CD4-positive, alpha-beta memory T cell (primary cell): ENCODE measurements at regions not wholly inside any gene's neighbourhood (a gene's known extent, or its start where the extent isn't known, plus 50 kb on each side); places are given as distances from the start of the nearest gene placed in this dataset.

ENCODE experiments used
- CTCF ChIA-PET: fragments of 350-600 bp; sonication (Branson Sonifier 250); formaldehyde crosslinking; loops from one replicate; lab custom pipeline; 2021; ENCODE audit warnings: inconsistent platforms; ENCODE audit not compliant: partially characterized antibody; lab: Charles Lee
- POLR2A ChIA-PET: fragments of 350-600 bp; sonication (Branson Sonifier 250); formaldehyde crosslinking; loops from one replicate; lab custom pipeline; 2021; ENCODE audit not compliant: partially characterized antibody; lab: Charles Lee
- DNase-seq, 5 donors: peaks; one replicate each; pipeline versions ENCODE4 v3.0.0 to v3.0.0-alpha.2; 2020 to 2022; ENCODE audit warnings: mixed read lengths in 1 of 5
- H3K27ac ChIP-seq: one replicate; pipeline ENCODE4 v1.7.0; 2013; ENCODE audit warnings: low read depth, low read length
- H3K27me3 ChIP-seq: 2 replicates; pipeline ENCODE4 v1.7.0; 2013; ENCODE audit warnings: mild to moderate bottlenecking, low read length, moderate library complexity; ENCODE audit not compliant: insufficient read depth
- H3K36me3 ChIP-seq: 2 replicates; pipeline ENCODE4 v1.7.0; 2013; ENCODE audit warnings: mild to moderate bottlenecking, low read length, moderate library complexity; ENCODE audit not compliant: insufficient read depth
- H3K4me1 ChIP-seq: 2 replicates; pipeline ENCODE4 v1.7.0; 2013; ENCODE audit warnings: mild to moderate bottlenecking, low read length, moderate library complexity; ENCODE audit not compliant: insufficient read depth
- H3K4me3 ChIP-seq, 2 donors: one replicate each; pipeline ENCODE4 v1.7.0; 2013; ENCODE audit warnings: low read length in 2 of 2, mild to moderate bottlenecking in 1 of 2
- H3K9me3 ChIP-seq, 2 donors: one replicate each; pipeline ENCODE4 v1.7.0; 2013; ENCODE audit warnings: low read length in 2 of 2, control low read depth in 1 of 2; ENCODE audit not compliant: control insufficient read depth in 1 of 2
- H3K27ac Mint-ChIP-seq, 7 donors: one replicate each; pipeline ENCODE4 v1.8.0; 2020 to 2021; ENCODE audit warnings: mixed read lengths in 7 of 7, mild to moderate bottlenecking in 6 of 7, inconsistent platforms in 3 of 7, moderate library complexity in 3 of 7
- H3K27me3 Mint-ChIP-seq, 2 donors: one replicate each; pipeline ENCODE4 v1.8.0; 2020 to 2021; ENCODE audit warnings: mixed read lengths in 2 of 2
- H3K36me3 Mint-ChIP-seq, 2 donors: one replicate each; pipeline ENCODE4 v1.8.0; 2020 to 2021; ENCODE audit warnings: mixed read lengths in 2 of 2, inconsistent platforms in 1 of 2, mild to moderate bottlenecking in 1 of 2
- H3K4me1 Mint-ChIP-seq, 4 donors: one replicate each; pipeline ENCODE4 v1.8.0; 2020 to 2021; ENCODE audit warnings: mixed read lengths in 4 of 4, mild to moderate bottlenecking in 1 of 4
- H3K4me3 Mint-ChIP-seq, 8 donors: one replicate each; pipeline ENCODE4 v1.8.0; 2020 to 2021; ENCODE audit warnings: mixed read lengths in 8 of 8, mild to moderate bottlenecking in 7 of 8, moderate library complexity in 6 of 8, inconsistent platforms in 3 of 8
- H3K9me3 Mint-ChIP-seq, 8 donors: one replicate each; pipeline ENCODE4 v1.8.0; 2020 to 2021; ENCODE audit warnings: mixed read lengths in 8 of 8, mild to moderate bottlenecking in 5 of 8, inconsistent platforms in 3 of 8, moderate library complexity in 1 of 8
- intact Hi-C: fragments of 100-400 bp; cut with micrococcal nuclease; formaldehyde crosslinking; loops from one replicate; pipeline ENCODE4 v1.15.1; 2023

- Histone ChIP-seq H3K27ac (no peak overlapping the region), H3K4me1 (no peaks in the 10 kb centered on the region), H3K27me3 (peaks cover 4% of the 10 kb centered on the region), H3K4me3 (no peak overlapping the region), H3K9me3 (no peaks in the 10 kb centered on the region), H3K36me3 (no peaks in the 10 kb centered on the region)
- Mint-ChIP-seq H3K36me3 (no peaks in the 10 kb centered on the region), H3K27ac (peak overlapping the region in 1 of 7 donors; percentile 18), H3K27me3 (peaks cover 15 to 26% of the 10 kb centered on the region in 2 donors), H3K9me3 (peaks cover 0 to 5% (median 3%) of the 10 kb centered on the region in 8 donors), H3K4me3 (no peak overlapping the region), H3K4me1 (peaks cover 0 to 2% (median 0%) of the 10 kb centered on the region in 4 donors)
- POLR2A ChIA-PET: no interaction called here
- DNase-seq: no peak
- intact Hi-C loops: no loop called here
- CTCF ChIA-PET: no interaction called here
These were observed 56.2 kb upstream of the APC start for GRCh38 chr5:112681481-112681908.

DNA sequence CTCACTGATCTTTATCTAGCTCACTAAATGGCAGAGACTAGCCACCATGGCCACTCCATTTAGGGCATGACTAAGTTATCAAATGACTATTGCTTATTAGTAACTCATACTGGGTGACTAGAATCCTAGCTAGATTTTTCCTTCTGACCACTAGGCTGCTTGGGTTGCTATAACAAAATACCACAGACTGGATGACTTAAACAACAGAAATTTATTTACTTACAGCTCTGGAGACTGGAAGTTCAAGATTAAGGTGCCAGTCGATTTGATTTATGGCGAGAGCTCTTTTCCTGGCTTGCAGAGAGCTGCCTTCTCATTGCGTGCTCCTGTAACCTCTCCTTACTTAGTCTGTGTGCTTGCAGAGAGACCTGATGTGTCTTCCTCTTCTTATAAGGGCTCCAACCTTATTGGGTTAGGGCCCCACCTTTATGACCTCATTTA is 55.0 kb upstream of the APC start:
- intact Hi-C loops: no loop called here
- Histone ChIP-seq H3K4me1 (no peaks in the 10 kb centered on the region), H3K4me3 (no peak overlapping the region), H3K36me3 (no peaks in the 10 kb centered on the region), H3K9me3 (no peaks in the 10 kb centered on the region), H3K27me3 (peaks cover 4% of the 10 kb centered on the region), H3K27ac (no peak overlapping the region)
- DNase-seq: no peak
- Mint-ChIP-seq H3K4me1 (peaks cover 0 to 2% (median 0%) of the 10 kb centered on the region in 4 donors), H3K27ac (no peak overlapping the region), H3K36me3 (no peaks in the 10 kb centered on the region), H3K9me3 (peaks cover 0 to 5% (median 3%) of the 10 kb centered on the region in 8 donors), H3K27me3 (peaks cover 14 to 22% of the 10 kb centered on the region in 2 donors), H3K4me3 (no peak overlapping the region)
- POLR2A ChIA-PET: no interaction called here
- CTCF ChIA-PET: no interaction called here

DNA sequence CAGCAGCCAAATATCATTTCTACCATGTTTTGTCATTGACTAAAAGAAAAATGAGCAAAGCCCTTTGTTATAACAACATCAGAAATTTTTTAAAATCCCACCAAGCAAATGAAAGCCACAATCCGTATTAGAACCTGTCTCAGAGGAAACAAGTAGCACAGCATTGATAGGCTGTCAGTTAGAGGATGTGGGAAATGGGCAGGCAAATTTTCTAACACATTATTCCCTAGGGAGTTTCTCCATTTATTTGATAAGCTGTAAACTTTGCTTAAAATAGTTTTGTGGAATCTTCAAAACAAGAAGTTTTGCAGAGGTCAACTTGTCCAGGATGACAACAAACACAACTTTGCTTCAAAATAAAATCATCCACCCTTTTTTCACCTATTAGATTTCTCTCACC is 53.6 kb upstream of the APC start:
- H3K27me3 ChIP-seq: peaks cover 8% of the 10 kb centered on the region
- Mint-ChIP-seq H3K36me3 (no peaks in the 10 kb centered on the region), H3K27ac (no peak overlapping the region), H3K4me3 (no peak overlapping the region), H3K9me3 (peaks cover 0 to 5% (median 3%) of the 10 kb centered on the region in 8 donors), H3K27me3 (peaks cover 17 to 18% of the 10 kb centered on the region in 2 donors), H3K4me1 (peaks cover 0 to 2% (median 0%) of the 10 kb centered on the region in 4 donors)
- H3K4me1 ChIP-seq: no peaks in the 10 kb centered on the region
- H3K36me3 ChIP-seq: no peaks in the 10 kb centered on the region
- ChIA-PET CTCF (interaction anchor here (1.0 to 1.9 kb wide), 2 partner anchors 9 to 73 kb away, joined by 4 to 6 read pairs; no protein-coding TSS in a partner anchor), POLR2A (no interaction called here)
- no peak for DNase-seq
- intact Hi-C loops: no loop called here
- H3K27ac ChIP-seq: no peak overlapping the region
- no peak overlapping the region for H3K4me3 ChIP-seq
- no peaks in the 10 kb centered on the region for H3K9me3 ChIP-seq

DNA sequence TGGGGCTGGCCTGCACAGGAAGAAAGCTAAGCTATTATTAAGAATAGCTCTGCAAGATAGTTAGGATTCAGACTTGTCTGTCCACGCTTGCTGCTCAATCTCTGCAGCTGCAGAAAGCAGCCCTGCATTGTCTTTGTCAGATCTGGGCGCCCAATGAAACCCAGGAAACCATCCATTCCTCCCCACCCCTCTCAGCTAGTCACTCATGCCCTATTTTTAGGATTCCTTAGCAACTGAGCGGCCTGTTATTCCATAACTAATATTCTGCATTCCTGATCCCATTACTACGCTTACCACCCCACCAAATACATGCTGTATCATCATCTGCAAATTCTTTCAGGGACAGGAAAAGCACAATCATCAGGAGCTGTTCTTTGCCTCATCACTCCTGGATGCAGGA is 52.9 kb upstream of the APC start:
- Mint-ChIP-seq H3K9me3 (peaks cover 0 to 5% (median 3%) of the 10 kb centered on the region in 8 donors), H3K27ac (no peak overlapping the region), H3K27me3 (peaks cover 18 to 19% of the 10 kb centered on the region in 2 donors), H3K4me3 (no peak overlapping the region), H3K4me1 (peaks cover 0 to 2% (median 0%) of the 10 kb centered on the region in 4 donors), H3K36me3 (no peaks in the 10 kb centered on the region)
- H3K36me3 ChIP-seq: no peaks in the 10 kb centered on the region
- H3K4me1 ChIP-seq: no peaks in the 10 kb centered on the region
- no peaks in the 10 kb centered on the region for H3K9me3 ChIP-seq
- ChIA-PET CTCF (interaction anchor here (1.0 to 1.9 kb wide), 2 partner anchors 9 to 73 kb away, joined by 4 to 6 read pairs; no protein-coding TSS in a partner anchor), POLR2A (no interaction called here)
- peaks cover 7% of the 10 kb centered on the region for H3K27me3 ChIP-seq
- DNase-seq: no peak
- intact Hi-C loops: no loop called here
- H3K4me3 ChIP-seq: no peak overlapping the region
- H3K27ac ChIP-seq: no peak overlapping the region

- Mint-ChIP-seq H3K27me3 (peaks cover 18 to 24% of the 10 kb centered on the region in 2 donors), H3K4me3 (no peak overlapping the region), H3K9me3 (peaks cover 0 to 5% (median 3%) of the 10 kb centered on the region in 8 donors), H3K4me1 (peaks cover 0 to 2% (median 0%) of the 10 kb centered on the region in 4 donors), H3K27ac (no peak overlapping the region), H3K36me3 (no peaks in the 10 kb centered on the region)
- H3K9me3 ChIP-seq: no peaks in the 10 kb centered on the region
- H3K27me3 ChIP-seq: peaks cover 4% of the 10 kb centered on the region
- no peaks in the 10 kb centered on the region for H3K36me3 ChIP-seq
- CTCF ChIA-PET: interaction anchor here (0.6 kb wide), 1 partner anchor 72 kb away, joined by 3 read pairs; no protein-coding TSS in a partner anchor
- intact Hi-C loops: no loop called here
- H3K4me1 ChIP-seq: no peaks in the 10 kb centered on the region
- no peak for DNase-seq
- H3K27ac ChIP-seq: no peak overlapping the region
- POLR2A ChIA-PET: no interaction called here
- no peak overlapping the region for H3K4me3 ChIP-seq
These were observed 52.3 kb upstream of the APC start for GRCh38 chr5:112685386-112685785.

GRCh38 chr5:112685931-112686330 is 51.8 kb upstream of the APC start:
- Histone ChIP-seq H3K9me3 (no peaks in the 10 kb centered on the region), H3K4me1 (no peaks in the 10 kb centered on the region), H3K36me3 (no peaks in the 10 kb centered on the region), H3K27me3 (peaks cover 4% of the 10 kb centered on the region), H3K4me3 (no peak overlapping the region), H3K27ac (no peak overlapping the region)
- H3K36me3 Mint-ChIP-seq: no peaks in the 10 kb centered on the region
- DNase-seq: no peak
- H3K4me1 Mint-ChIP-seq: peaks cover 0 to 2% (median 0%) of the 10 kb centered on the region in 4 donors
- CTCF ChIA-PET: interaction anchor here (0.6 kb wide), 1 partner anchor 71 kb away, joined by 3 read pairs; no protein-coding TSS in a partner anchor
- intact Hi-C loops: no loop called here
- peaks cover 15 to 24% of the 10 kb centered on the region in 2 donors for H3K27me3 Mint-ChIP-seq
- peaks cover 0 to 5% (median 3%) of the 10 kb centered on the region in 8 donors for H3K9me3 Mint-ChIP-seq
- no peak overlapping the region for H3K4me3 Mint-ChIP-seq
- POLR2A ChIA-PET: no interaction called here
- H3K27ac Mint-ChIP-seq: no peak overlapping the region

DNA sequence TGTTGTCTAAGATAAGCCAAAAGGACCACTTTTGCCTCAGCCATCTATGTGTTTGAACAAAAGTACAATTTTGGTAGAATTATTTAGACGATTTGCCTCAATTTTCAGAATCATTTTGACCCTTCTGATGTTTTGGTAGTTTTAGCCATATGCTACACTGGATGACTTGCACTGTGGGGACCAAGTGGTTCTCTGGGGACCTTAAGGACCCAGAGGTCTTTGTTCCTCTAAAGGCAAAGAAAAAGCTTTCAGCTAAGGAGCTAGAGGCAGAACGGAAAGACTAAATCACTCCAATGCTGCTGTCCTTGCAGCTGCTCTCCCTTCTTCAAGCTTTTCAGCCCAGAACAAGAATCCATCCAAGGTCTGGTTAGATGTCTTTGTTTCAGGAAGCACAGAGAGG is 51.0 kb upstream of the APC start:
- Histone ChIP-seq H3K4me3 (no peak overlapping the region), H3K4me1 (no peaks in the 10 kb centered on the region), H3K9me3 (no peaks in the 10 kb centered on the region), H3K27me3 (peaks cover 4% of the 10 kb centered on the region), H3K27ac (no peak overlapping the region), H3K36me3 (no peaks in the 10 kb centered on the region)
- intact Hi-C loops: no loop called here
- CTCF ChIA-PET: interaction anchor here (0.7 kb wide), 1 partner anchor 71 kb away, joined by 3 read pairs; no protein-coding TSS in a partner anchor
- Mint-ChIP-seq H3K36me3 (no peaks in the 10 kb centered on the region), H3K9me3 (peaks cover 0 to 8% (median 4%) of the 10 kb centered on the region in 8 donors), H3K4me3 (no peak overlapping the region), H3K27ac (no peak overlapping the region), H3K4me1 (no peaks in the 10 kb centered on the region), H3K27me3 (peaks cover 17 to 28% of the 10 kb centered on the region in 2 donors)
- no peak for DNase-seq
- POLR2A ChIA-PET: no interaction called here
